ENCODE measurements at regions not wholly inside any gene's neighbourhood (a gene's known extent, or its start where the extent isn't known, plus 50 kb on each side); places are given as distances from the start of the nearest gene placed in this dataset.

GRCh38 chr2:174022431-174022830, 57.3 kb upstream of the SP3 start:
- Histone ChIP-seq H3K4me3 (replicated peaks in 1 of 3) (no peak overlapping the region), H3K27me3 (no peaks in the 10 kb centered on the region), H3K27ac (peak overlapping the region; percentile 88 to 94 (median 90)), H3K4me1 (peaks cover 23 to 39% of the 10 kb centered on the region in 2 donors), H3K36me3 (no peaks in the 10 kb centered on the region), H3K9me3 (no peaks in the 10 kb centered on the region)
- intact Hi-C loops (cut with DNase I) = no loop called here
- peak; percentile 68 to 72 for DNase-seq
- 31 to 45% methylated on average over 4 of the region's 4 CpGs for WGBS, 2 donors
- TF ChIP-seq POLR2A (IDR thresholded peaks at IDR 0.05) = peak in 1 of 2 donors; percentile 20
- TF ChIP-seq CTCF (IDR thresholded peaks at IDR 0.05) = no peak

- Histone ChIP-seq H3K27ac (peak overlapping the region in 1 of 3 donors; percentile 27), H3K27me3 (no peaks in the 10 kb centered on the region), H3K4me3 (replicated peaks in 1 of 3) (no peak overlapping the region), H3K4me1 (peaks cover 23 to 37% of the 10 kb centered on the region in 2 donors), H3K36me3 (no peaks in the 10 kb centered on the region), H3K9me3 (no peaks in the 10 kb centered on the region)
- TF ChIP-seq CTCF (IDR thresholded peaks at IDR 0.05) (no peak), POLR2A (IDR thresholded peaks at IDR 0.05) (no peak)
- DNase-seq = no peak
- 58 to 63% methylated on average over 5 of the region's 5 CpGs for whole genome bisulfite sequencing, 2 donors
- intact Hi-C loops (cut with DNase I) = no loop called here
Observed at GRCh38 chr2:174020926-174021662, 55.9 kb upstream of the SP3 start.

GRCh38 chr2:174020026-174020425, 54.9 kb upstream of the SP3 start:
- intact Hi-C loops (cut with DNase I) = no loop called here
- Histone ChIP-seq H3K27ac (no peak overlapping the region), H3K36me3 (no peaks in the 10 kb centered on the region), H3K27me3 (no peaks in the 10 kb centered on the region), H3K4me1 (peaks cover 27 to 32% of the 10 kb centered on the region in 2 donors), H3K9me3 (no peaks in the 10 kb centered on the region), H3K4me3 (replicated peaks in 1 of 3) (no peak overlapping the region)
- 93 to 96% methylated on average over 5 of the region's 5 CpGs for WGBS, 2 donors
- TF ChIP-seq CTCF (IDR thresholded peaks at IDR 0.05) (no peak), POLR2A (IDR thresholded peaks at IDR 0.05) (no peak)
- DNase-seq = no peak

GRCh38 chr2:174016447-174016846, 51.3 kb upstream of the SP3 start:
- Histone ChIP-seq H3K36me3 (no peaks in the 10 kb centered on the region), H3K27me3 (no peaks in the 10 kb centered on the region), H3K9me3 (no peaks in the 10 kb centered on the region), H3K27ac (no peak overlapping the region), H3K4me3 (replicated peaks in 1 of 3) (no peak overlapping the region), H3K4me1 (peaks cover 29 to 42% of the 10 kb centered on the region in 2 donors)
- 93% methylated on average over 3 of the region's 3 CpGs for WGBS, 2 donors
- no peak for DNase-seq
- intact Hi-C loops (cut with DNase I) = no loop called here
- no peak for TF ChIP-seq POLR2A (IDR thresholded peaks at IDR 0.05)
- no peak for TF ChIP-seq CTCF (IDR thresholded peaks at IDR 0.05)

- Histone ChIP-seq H3K27ac (no peak overlapping the region), H3K4me1 (peaks cover 29 to 41% of the 10 kb centered on the region in 2 donors), H3K4me3 (replicated peaks in 1 of 3) (no peak overlapping the region), H3K9me3 (no peaks in the 10 kb centered on the region), H3K36me3 (no peaks in the 10 kb centered on the region), H3K27me3 (no peaks in the 10 kb centered on the region)
- no peak for DNase-seq
- no peak for TF ChIP-seq POLR2A (IDR thresholded peaks at IDR 0.05)
- TF ChIP-seq CTCF (IDR thresholded peaks at IDR 0.05) = no peak
- WGBS, 2 donors = 75 to 79% methylated on average over 2 of the region's 2 CpGs
- intact Hi-C loops (cut with DNase I) = no loop called here
Observed at GRCh38 chr2:174015428-174015827, 50.3 kb upstream of the SP3 start.

Data from thyroid gland (tissue), 4 donors.